HUES48 (cell line): ENCODE measurements at regions not wholly inside any gene's neighbourhood (a gene's known extent, or its start where the extent isn't known, plus 50 kb on each side); places are given as distances from the start of the nearest gene placed in this dataset.

Experiments
- H3K27ac ChIP-seq: one replicate; pipeline ENCODE4 v1.7.0; 2013; ENCODE audit warnings: low read depth, low read length, inconsistent platforms
- H3K27me3 ChIP-seq: 2 replicates; pipeline ENCODE4 v1.6.1; 2013; ENCODE audit warnings: mild to moderate bottlenecking, low read length; ENCODE audit not compliant: control insufficient read depth, insufficient read depth
- H3K36me3 ChIP-seq: 2 replicates; pipeline ENCODE4 v1.6.1; 2013; ENCODE audit warnings: low read length; ENCODE audit not compliant: control insufficient read depth, insufficient read depth
- H3K4me1 ChIP-seq: 2 replicates; pipeline ENCODE4 v1.6.1; 2013; ENCODE audit warnings: mild to moderate bottlenecking, low read length; ENCODE audit not compliant: control insufficient read depth, insufficient read depth
- H3K4me3 ChIP-seq: 2 replicates; pipeline ENCODE4 v1.5.1; 2013; ENCODE audit warnings: mild to moderate bottlenecking, low read depth, low read length
- H3K9ac ChIP-seq: 2 replicates; pipeline ENCODE4 v1.6.1; 2013; ENCODE audit warnings: mild to moderate bottlenecking, low read depth, low read length, moderate library complexity
- H3K9me3 ChIP-seq: 2 replicates; pipeline ENCODE4 v1.6.1; 2013; ENCODE audit warnings: low read length; ENCODE audit not compliant: control insufficient read depth, insufficient read depth

DNA sequence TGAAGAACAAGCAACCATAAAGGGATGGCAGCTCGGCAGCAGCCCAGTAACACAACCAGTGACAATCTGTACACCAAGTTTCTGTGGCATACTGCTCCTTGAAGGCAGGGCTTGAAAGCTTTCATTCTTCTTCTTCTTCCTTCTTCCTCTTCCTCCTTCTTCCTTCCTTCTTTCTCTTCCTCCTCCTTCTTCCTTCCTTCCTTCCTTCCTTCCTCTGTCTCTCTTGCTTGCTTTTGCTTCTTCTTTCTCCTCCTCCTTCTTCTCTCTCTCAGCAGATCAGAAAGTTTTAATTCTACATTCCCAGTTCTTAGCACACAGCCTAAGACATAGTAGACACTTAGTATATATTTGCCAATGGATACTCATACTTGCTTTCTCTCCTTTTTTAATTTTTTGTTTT is 95.9 kb downstream of the GLUL start:
- no peak overlapping the region for H3K27ac ChIP-seq
- no peak overlapping the region for H3K4me3 ChIP-seq
- H3K9me3 ChIP-seq: no peaks in the 10 kb centered on the region
- H3K36me3 ChIP-seq: no peaks in the 10 kb centered on the region
- 0 out of 2 replicates have a peak, but pooled peaks cover 6% of the 10 kb centered on the region for H3K4me1 ChIP-seq
- H3K27me3 ChIP-seq: no peaks in the 10 kb centered on the region
- no peak overlapping the region for H3K9ac ChIP-seq

DNA sequence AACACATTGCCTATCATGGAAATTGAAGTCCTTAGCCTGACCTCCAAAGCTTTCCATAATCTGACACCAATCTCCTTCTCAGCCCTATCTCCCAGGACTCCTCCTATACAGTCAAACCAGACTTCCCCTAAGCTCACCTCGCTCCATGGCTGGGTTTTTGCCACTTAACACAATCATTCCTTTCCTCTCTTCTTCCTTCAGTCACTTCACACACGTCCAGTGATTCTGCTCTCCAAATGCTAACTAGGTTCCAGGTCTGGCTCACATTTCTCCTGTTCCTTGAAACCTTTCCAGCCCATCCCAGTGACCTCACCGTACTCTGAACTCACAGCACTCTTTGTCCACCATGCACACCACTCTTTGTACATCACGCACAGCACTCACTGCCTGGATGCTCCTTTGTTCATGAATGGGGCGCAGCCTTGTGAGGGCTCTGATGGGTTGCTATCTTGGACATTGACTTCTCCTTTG is 98.4 kb downstream of the GLUL start:
- no peak overlapping the region for H3K4me3 ChIP-seq
- H3K27ac ChIP-seq: no peak overlapping the region
- H3K27me3 ChIP-seq: no peaks in the 10 kb centered on the region
- no peak overlapping the region for H3K9ac ChIP-seq
- H3K9me3 ChIP-seq: no peaks in the 10 kb centered on the region
- H3K36me3 ChIP-seq: no peaks in the 10 kb centered on the region
- no peaks in the 10 kb centered on the region for H3K4me1 ChIP-seq

DNA sequence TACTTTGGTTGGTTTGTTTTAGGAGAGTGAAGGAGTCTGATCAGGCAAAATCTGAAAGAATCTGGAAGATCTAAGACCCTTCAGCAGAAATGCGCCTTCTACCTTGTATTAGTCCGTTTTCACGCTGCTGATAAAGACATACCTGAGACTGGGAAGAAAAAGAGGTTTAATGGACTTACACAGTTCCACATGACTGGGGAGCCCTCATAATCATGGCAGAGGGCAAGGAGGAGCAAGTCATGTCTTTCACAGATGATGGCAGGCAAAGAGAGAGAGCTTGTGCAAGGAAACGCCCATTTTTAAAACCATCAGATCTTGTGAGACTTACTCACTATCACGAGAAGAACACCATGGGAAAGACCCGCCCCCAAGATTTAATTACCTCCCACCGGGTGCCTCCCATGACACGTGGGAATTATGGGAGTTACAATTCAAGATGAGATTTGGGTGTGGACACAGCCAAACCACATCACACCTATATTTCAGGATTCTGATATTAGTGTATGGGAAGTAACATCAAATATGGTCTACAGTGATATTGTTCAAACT is 99.3 kb downstream of the GLUL start:
- no peak overlapping the region for H3K4me3 ChIP-seq
- no peak overlapping the region for H3K9ac ChIP-seq
- H3K9me3 ChIP-seq: no peaks in the 10 kb centered on the region
- no peaks in the 10 kb centered on the region for H3K27me3 ChIP-seq
- no peaks in the 10 kb centered on the region for H3K4me1 ChIP-seq
- H3K36me3 ChIP-seq: no peaks in the 10 kb centered on the region
- no peak overlapping the region for H3K27ac ChIP-seq

DNA sequence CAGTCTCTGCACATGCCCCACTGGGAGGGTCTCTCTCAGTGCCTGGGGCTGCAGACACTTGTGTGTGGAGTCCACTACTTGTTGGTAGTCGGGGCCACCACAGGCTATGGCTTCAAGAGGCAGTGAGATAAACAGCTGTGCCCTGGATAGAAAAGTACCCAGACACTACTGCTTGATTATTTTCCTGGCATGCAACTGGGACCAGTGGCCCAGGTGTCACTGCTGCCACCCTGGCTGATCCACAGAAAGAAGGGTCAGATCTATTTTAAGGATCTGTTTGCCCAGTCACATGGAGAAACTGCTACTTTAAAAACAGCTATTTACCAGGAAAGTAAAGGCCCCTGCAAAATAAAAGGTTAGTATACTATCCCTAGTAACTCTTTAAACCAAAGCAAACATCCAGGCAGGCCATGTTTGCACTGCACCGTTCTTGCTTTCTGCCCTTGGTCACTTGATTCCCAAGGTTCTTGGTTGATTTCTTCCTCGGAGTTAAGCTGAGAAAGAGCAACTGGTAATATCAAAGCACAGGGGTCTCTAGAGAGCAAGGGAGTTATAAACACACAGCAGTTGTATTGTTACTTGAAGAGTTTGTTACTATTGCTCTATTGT is 99.9 kb downstream of the GLUL start:
- H3K36me3 ChIP-seq: no peaks in the 10 kb centered on the region
- no peak overlapping the region for H3K9ac ChIP-seq
- no peak overlapping the region for H3K27ac ChIP-seq
- H3K4me3 ChIP-seq: no peak overlapping the region
- H3K4me1 ChIP-seq: no peaks in the 10 kb centered on the region
- no peaks in the 10 kb centered on the region for H3K27me3 ChIP-seq
- H3K9me3 ChIP-seq: no peaks in the 10 kb centered on the region

DNA sequence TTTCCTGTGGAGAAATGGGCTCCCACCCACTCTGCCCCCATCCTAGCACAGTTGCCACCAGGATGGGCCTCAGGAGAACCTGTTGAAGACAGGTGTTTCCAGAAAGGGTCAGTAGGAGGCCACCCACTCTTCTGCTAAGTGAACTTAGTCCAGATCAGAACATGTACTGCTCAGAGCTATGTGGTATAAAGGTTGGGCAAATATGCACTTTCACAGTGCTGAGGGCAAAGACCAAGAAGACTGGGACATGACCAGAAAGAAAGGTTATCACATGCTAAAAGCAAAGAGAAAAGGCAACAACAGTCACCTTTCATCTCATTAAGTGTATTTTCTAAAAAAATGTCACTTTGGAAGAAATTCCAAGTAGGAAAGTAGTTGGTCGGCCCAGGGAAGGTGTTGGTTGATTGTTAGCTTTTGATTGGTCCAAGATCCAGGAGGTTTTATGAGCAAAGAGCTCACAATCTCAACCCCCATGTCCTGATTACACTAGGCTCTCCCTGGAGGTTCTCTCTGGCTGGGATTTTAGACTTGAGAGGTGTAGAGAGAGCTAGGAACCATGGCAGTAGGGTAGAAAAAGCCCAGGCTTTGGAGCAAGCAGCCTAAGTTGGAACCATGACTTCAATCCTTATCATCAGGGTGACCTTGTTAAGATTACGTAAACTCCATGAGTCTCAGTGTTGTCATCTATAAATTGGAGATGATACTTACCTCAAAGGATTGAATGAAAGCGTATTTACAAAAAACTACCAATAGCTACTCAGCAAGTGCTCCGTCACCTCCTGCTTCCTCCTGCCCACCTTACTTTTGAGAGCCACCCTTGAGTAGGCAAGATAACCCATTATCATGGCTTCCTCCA is 102.6 kb downstream of the GLUL start:
- Histone ChIP-seq H3K27ac (no peak overlapping the region), H3K27me3 (no peaks in the 10 kb centered on the region)

DNA sequence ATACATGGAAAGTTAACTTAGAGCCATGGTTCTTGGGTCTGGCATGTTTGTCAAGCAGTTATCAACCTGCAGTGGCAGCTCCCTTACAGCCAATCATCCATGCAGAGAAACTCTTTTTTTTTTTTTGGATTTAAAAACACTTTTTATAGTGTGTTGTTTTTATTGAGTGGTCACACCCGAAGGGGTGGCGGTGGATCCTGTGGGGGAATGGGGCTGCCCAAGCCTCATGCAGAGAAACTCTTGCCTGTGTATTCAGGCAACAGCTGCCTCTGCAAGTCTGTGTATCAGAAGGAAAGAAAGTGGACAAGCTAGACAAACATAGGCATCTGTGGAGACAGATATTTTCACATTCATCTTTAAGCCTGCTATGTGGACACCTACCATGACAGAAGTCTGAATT is 104.8 kb downstream of the GLUL start:
- Histone ChIP-seq H3K4me1 (no peaks in the 10 kb centered on the region), H3K27me3 (no peaks in the 10 kb centered on the region), H3K9me3 (no peaks in the 10 kb centered on the region), H3K36me3 (no peaks in the 10 kb centered on the region), H3K4me3 (no peak overlapping the region), H3K9ac (no peak overlapping the region), H3K27ac (no peak overlapping the region)

More for the DNA sequence above, 102.6 kb downstream of the GLUL start:
- no peaks in the 10 kb centered on the region for H3K4me1 ChIP-seq
- H3K9ac ChIP-seq: no peak overlapping the region
- H3K36me3 ChIP-seq: no peaks in the 10 kb centered on the region
- H3K9me3 ChIP-seq: no peaks in the 10 kb centered on the region
- no peak overlapping the region for H3K4me3 ChIP-seq

DNA sequence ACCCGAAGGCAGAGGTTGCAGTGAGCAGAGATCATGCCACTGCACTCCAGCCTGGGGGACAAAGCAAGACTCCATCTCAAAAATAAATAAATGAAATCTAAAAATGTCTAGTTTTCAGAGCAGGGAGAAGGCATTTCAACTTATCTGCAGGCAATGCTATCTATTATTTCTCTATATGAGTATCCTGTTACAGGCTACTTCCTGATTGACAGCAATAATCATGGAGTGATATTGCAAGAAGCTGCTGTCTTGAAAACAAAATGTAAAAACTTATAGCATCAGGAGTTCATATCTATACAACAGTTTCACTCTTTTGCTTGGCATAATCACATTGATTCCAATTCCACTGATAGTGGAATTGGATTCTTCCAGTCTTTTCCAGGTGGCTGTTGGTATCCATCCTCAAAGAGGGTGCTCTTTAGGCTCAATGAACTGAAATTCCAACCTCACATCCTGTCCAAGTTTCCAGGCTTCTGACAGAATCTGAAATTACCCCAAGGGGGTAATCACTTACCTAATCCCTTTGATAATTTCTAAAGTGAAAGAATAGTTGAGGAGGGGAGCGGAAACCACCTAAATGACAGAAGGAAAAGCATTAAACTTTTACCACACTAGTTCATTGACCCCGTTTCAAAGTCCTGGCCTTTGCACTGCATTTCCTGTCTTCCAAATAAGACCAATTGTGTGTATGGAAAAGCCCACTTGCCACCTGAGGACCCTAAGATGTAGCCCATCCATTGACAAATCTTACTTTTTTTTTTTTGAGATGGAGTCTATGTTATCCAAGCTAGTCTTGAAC is 107.6 kb downstream of the GLUL start:
- H3K27me3 ChIP-seq: no peaks in the 10 kb centered on the region
- peaks cover 3% of the 10 kb centered on the region; the same call in 1 of the 2 replicates for H3K4me1 ChIP-seq
- no peak overlapping the region for H3K4me3 ChIP-seq
- no peak overlapping the region for H3K9ac ChIP-seq
- no peaks in the 10 kb centered on the region for H3K36me3 ChIP-seq
- H3K9me3 ChIP-seq: no peaks in the 10 kb centered on the region
- H3K27ac ChIP-seq: no peak overlapping the region

DNA sequence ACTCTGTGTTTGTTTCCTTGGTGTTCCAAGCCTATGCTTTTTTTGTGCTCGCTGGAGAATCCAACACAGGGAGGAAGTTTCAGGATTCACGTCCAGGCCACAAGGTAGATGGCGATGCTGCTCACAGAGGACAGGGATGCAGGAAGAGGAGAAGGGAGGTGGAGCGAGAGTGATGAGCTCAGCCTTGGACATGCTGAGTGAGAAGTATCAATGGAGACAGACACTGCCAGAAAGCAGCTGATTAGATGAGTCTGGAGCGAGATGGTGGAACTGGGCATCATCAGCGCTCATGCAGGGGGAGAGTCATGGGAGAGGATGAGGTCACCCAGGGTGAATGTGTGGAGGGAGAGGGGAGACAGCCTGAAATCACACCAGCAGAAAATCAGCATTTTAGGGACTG is 110.0 kb downstream of the GLUL start:
- Histone ChIP-seq H3K27ac (no peak overlapping the region), H3K9ac (no peak overlapping the region), H3K36me3 (no peaks in the 10 kb centered on the region), H3K4me1 (peaks cover 3% of the 10 kb centered on the region; the same call in 1 of the 2 replicates), H3K9me3 (no peaks in the 10 kb centered on the region), H3K4me3 (no peak overlapping the region), H3K27me3 (no peaks in the 10 kb centered on the region)

DNA sequence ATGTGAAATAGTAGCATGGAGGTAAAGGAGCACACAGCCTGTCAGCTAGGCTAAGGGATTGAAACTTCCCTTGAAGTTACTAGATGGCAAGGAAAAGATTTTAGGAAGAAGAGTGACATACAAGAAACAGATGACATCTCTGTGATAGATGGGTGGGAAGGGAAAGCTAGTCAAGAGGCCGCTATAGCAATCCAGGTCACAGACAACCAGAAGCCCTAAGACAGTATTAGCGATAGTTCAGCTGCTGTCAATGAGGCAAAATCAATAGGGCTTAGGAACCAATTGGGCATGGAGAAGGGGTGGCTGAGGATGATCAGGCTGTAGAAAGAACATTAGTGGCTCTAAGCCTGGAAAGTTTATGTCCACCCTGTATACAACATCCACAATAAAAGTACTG is 111.1 kb downstream of the GLUL start:
- no peak overlapping the region for H3K9ac ChIP-seq
- H3K27ac ChIP-seq: no peak overlapping the region
- no peaks in the 10 kb centered on the region for H3K9me3 ChIP-seq
- H3K4me3 ChIP-seq: no peak overlapping the region
- H3K4me1 ChIP-seq: peaks cover 3% of the 10 kb centered on the region; the same call in 1 of the 2 replicates
- no peaks in the 10 kb centered on the region for H3K27me3 ChIP-seq
- H3K36me3 ChIP-seq: no peaks in the 10 kb centered on the region

DNA sequence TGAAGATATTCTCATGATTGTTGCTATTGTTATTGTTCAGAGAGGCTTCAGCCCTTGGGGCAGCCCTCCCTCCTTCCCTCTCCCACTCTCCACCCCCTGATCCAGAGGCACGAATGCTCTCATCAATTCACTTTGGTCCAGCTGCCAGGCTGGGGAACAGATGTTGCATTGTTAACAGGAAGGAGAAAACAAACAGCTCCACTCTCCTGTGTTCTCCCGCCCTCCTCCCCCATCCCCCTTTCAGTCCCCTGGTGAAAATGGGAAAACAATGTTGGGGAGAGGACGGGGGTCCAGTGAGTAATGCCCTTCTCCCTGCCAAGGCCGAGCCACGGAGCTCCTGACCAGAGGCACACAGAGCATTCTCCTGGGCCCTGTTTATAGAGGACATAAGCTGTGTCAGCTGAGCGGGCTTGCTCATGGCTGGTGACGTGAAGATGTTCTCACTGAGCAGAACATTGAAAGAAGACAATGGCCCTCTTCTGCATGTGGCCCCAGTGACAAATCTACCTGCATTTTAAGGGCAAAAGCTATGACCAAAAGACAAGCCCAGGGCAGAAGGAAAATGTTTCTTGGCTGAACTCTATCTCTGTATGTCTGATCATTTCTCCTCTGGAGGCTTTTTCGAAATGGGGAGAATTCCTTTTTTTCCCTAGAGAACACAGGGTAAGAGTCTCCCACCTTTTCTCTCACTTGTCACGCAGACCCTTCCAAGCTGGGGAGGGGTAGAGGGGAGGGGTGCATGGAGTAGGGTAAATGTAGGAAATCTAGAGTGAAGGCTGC is 111.7 kb downstream of the GLUL start:
- Histone ChIP-seq H3K36me3 (no peaks in the 10 kb centered on the region), H3K4me3 (no peak overlapping the region), H3K4me1 (peaks cover 3% of the 10 kb centered on the region; the same call in 1 of the 2 replicates), H3K9ac (no peak overlapping the region), H3K9me3 (no peaks in the 10 kb centered on the region), H3K27ac (no peak overlapping the region), H3K27me3 (no peaks in the 10 kb centered on the region)
